HEK293T (cell line): ENCODE measurements at regions not wholly inside any gene's neighbourhood (a gene's known extent, or its start where the extent isn't known, plus 50 kb on each side); places are given as distances from the start of the nearest gene placed in this dataset.

Experiments
- CTCF ChIA-PET: fragments of 350-600 bp; formaldehyde crosslinking; extraction: SDS; loops from one replicate; lab custom pipeline; 2021; ENCODE audit warnings: antibody characterized with exemption, inconsistent platforms; lab: Yijun Ruan, JAX
- POLR2A ChIA-PET: fragments of 350-600 bp; formaldehyde crosslinking; extraction: SDS; loops from one replicate; lab custom pipeline; 2020; ENCODE audit warnings: antibody characterized with exemption, inconsistent platforms; lab: Yijun Ruan, JAX
- DNase-seq: peaks from one replicate; pipeline ENCODE4 v3.0.0; 2012; ENCODE audit warnings: mixed read lengths; ENCODE audit errors: extremely low spot score
- ARNT ChIP-seq: fragments of 450-650 bp; IDR thresholded peaks from 2 replicates; pipeline ENCODE4 v1.6.1; 2017; ENCODE audit warnings: mild to moderate bottlenecking
- BHLHE40 ChIP-seq: fragments of 450-650 bp; IDR thresholded peaks from 2 replicates; pipeline ENCODE4 v1.6.1; 2016; ENCODE audit warnings: mild to moderate bottlenecking, moderate library complexity, borderline replicate concordance
- CTBP1 ChIP-seq: fragments of 450-650 bp; IDR thresholded peaks from 2 replicates; pipeline ENCODE4 v1.6.1; 2016; ENCODE audit warnings: borderline replicate concordance
- ELF4 ChIP-seq: fragments of 450-650 bp; IDR thresholded peaks from 2 replicates; pipeline ENCODE4 v1.6.1; 2017; ENCODE audit warnings: antibody characterized with exemption
- FOXA1 ChIP-seq: fragments of 450-650 bp; IDR thresholded peaks from 2 replicates; pipeline ENCODE4 v1.6.1; 2016; ENCODE audit warnings: mild to moderate bottlenecking
- FOXK2 ChIP-seq: fragments of 450-650 bp; IDR thresholded peaks from 2 replicates; pipeline ENCODE4 v1.6.1; 2016; ENCODE audit warnings: mild to moderate bottlenecking
- FOXM1 ChIP-seq: fragments of 450-650 bp; IDR thresholded peaks from 2 replicates; pipeline ENCODE4 v1.6.1; 2017; ENCODE audit warnings: mild to moderate bottlenecking, borderline replicate concordance
- HDGF ChIP-seq: fragments of 450-650 bp; IDR thresholded peaks from 2 replicates; pipeline ENCODE4 v1.6.1; 2017; ENCODE audit warnings: antibody characterized with exemption, borderline replicate concordance
- L3MBTL2 ChIP-seq: fragments of 450-650 bp; conservative IDR thresholded peaks from 2 replicates; pipeline ENCODE4 v1.6.1; 2016; ENCODE audit warnings: mild to moderate bottlenecking
- LEF1 ChIP-seq: fragments of 450-650 bp; IDR thresholded peaks from 2 replicates; pipeline ENCODE4 v1.6.1; 2017; ENCODE audit warnings: mild to moderate bottlenecking, borderline replicate concordance
- NFRKB ChIP-seq: fragments of 450-650 bp; IDR thresholded peaks from 2 replicates; pipeline ENCODE4 v1.6.1; 2016; ENCODE audit warnings: mild to moderate bottlenecking, moderate library complexity
- PKNOX1 ChIP-seq: fragments of 450-650 bp; IDR thresholded peaks from 2 replicates; pipeline ENCODE4 v1.6.1; 2016
- SP1 ChIP-seq: fragments of 450-650 bp; IDR thresholded peaks from 2 replicates; pipeline ENCODE4 v1.6.1; 2017
- SUZ12 ChIP-seq: fragments of 450-650 bp; IDR thresholded peaks from 2 replicates; pipeline ENCODE4 v1.6.1; 2016; ENCODE audit warnings: mild to moderate bottlenecking
- TARDBP ChIP-seq: fragments of 450-650 bp; IDR thresholded peaks from 2 replicates; pipeline ENCODE4 v1.6.1; 2016
- ZNF384 ChIP-seq: fragments of 450-650 bp; IDR thresholded peaks from 2 replicates; pipeline ENCODE4 v1.6.1; 2016

- POLR2A ChIA-PET: no interaction called here
- DNase-seq: no peak
- CTCF ChIA-PET: no interaction called here
- TF ChIP-seq FOXM1: no peak
- no peak for TF ChIP-seq LEF1
Measured at GRCh38 chr12:125208942-125209341, 143.7 kb downstream of the AACS start.

- TF ChIP-seq NFRKB (no peak), ELF4 (no peak), LEF1 (no peak), FOXM1 (no peak), FOXA1 (no peak), ARNT (no peak), FOXK2 (no peak), SUZ12 (no peak), TARDBP (no peak), PKNOX1 (no peak)
- POLR2A ChIA-PET: no interaction called here
- DNase-seq: no peak
- CTCF ChIA-PET: no interaction called here
Measured at GRCh38 chr12:125210104-125210755, 145.0 kb downstream of the AACS start.

GRCh38 chr12:125211464-125211863 is 146.2 kb downstream of the AACS start:
- ChIA-PET POLR2A (no interaction called here), CTCF (interaction anchor here (0.7 kb wide), 1 partner anchor 8 kb away, joined by 3 read pairs; no protein-coding TSS in a partner anchor)
- TF ChIP-seq LEF1: no peak
- no peak for DNase-seq

- ChIA-PET POLR2A (no interaction called here), CTCF (no interaction called here)
- DNase-seq: no peak
- TF ChIP-seq SP1 (no peak), ELF4 (no peak), FOXK2 (no peak), ZNF384 (no peak), TARDBP (no peak), L3MBTL2 (no peak), ARNT (no peak), HDGF (no peak), LEF1 (no peak), NFRKB (no peak), SUZ12 (no peak), PKNOX1 (no peak)
Measured at GRCh38 chr12:125214289-125214688, 149.1 kb downstream of the AACS start.

- CTCF ChIA-PET: interaction anchor here (0.7 kb wide), 1 partner anchor 481 kb away, joined by 3 read pairs; no protein-coding TSS in a partner anchor
- POLR2A ChIA-PET: no interaction called here
- DNase-seq: no peak
- no peak for TF ChIP-seq BHLHE40
- no peak for TF ChIP-seq FOXM1
- TF ChIP-seq CTBP1: no peak
- TF ChIP-seq PKNOX1: no peak
- TF ChIP-seq SUZ12: no peak
- TF ChIP-seq LEF1: no peak
- no peak for TF ChIP-seq L3MBTL2
- TF ChIP-seq HDGF: no peak
- TF ChIP-seq ARNT: no peak
- TF ChIP-seq NFRKB: no peak
- TF ChIP-seq ZNF384: no peak
- TF ChIP-seq SP1: no peak
- TF ChIP-seq TARDBP: no peak
- no peak for TF ChIP-seq ELF4
- TF ChIP-seq FOXA1: no peak
- TF ChIP-seq FOXK2: no peak
Measured at GRCh38 chr12:125216756-125217155, 151.5 kb downstream of the AACS start.

GRCh38 chr12:125217308-125217707 is 152.1 kb downstream of the AACS start:
- TF ChIP-seq HDGF (no peak), BHLHE40 (no peak), TARDBP (no peak), ARNT (no peak), ELF4 (no peak), NFRKB (no peak)
- CTCF ChIA-PET: no interaction called here
- POLR2A ChIA-PET: no interaction called here
- DNase-seq: no peak

- TF ChIP-seq SP1 (no peak), PKNOX1 (no peak), SUZ12 (no peak), ZNF384 (no peak), LEF1 (no peak), FOXA1 (no peak), ELF4 (no peak), CTBP1 (no peak), TARDBP (no peak), NFRKB (no peak), BHLHE40 (no peak), FOXM1 (no peak), ARNT (no peak), L3MBTL2 (no peak), FOXK2 (no peak), HDGF (no peak)
- no peak for DNase-seq
- ChIA-PET POLR2A (no interaction called here), CTCF (no interaction called here)
Measured at GRCh38 chr12:125218952-125219351, 153.7 kb downstream of the AACS start.
